Peyer's patch (tissue), 4 donors: ENCODE measurements at regions not wholly inside any gene's neighbourhood (a gene's known extent, or its start where the extent isn't known, plus 50 kb on each side); places are given as distances from the start of the nearest gene placed in this dataset.

Experiments used
- DNase-seq, 3 donors: peaks; one replicate each; pipeline ENCODE4 v3.0.0-alpha.2; 2017 to 2019
- H3K27ac ChIP-seq, 4 donors: fragments of 200-600 bp; sonication (generic); one replicate each; pipeline ENCODE4 v1.5.1; 2016 to 2019
- H3K27me3 ChIP-seq, 2 donors: fragments of 200-600 bp; sonication (generic); one replicate each; pipeline ENCODE4 v1.5.1; 2019
- H3K36me3 ChIP-seq, 3 donors: fragments of 200-600 bp; sonication (generic); one replicate each; pipeline ENCODE4 v1.5.1; 2016 to 2019
- H3K4me1 ChIP-seq, 4 donors: fragments of 200-600 bp; sonication (generic); one replicate each; pipeline ENCODE4 v1.5.1; 2016 to 2019
- H3K4me3 ChIP-seq, 4 donors: fragments of 200-600 bp; sonication (generic); 1 replicate in 3 of 4; 2 replicates in 1 of 4; pipeline ENCODE4 v1.5.1; 2016 to 2019; ENCODE audit warnings: mild to moderate bottlenecking in 1 of 4
- H3K9me3 ChIP-seq, 4 donors: fragments of 200-600 bp; sonication (generic); one replicate each; pipeline ENCODE4 v1.5.1; 2016 to 2019; ENCODE audit warnings: mild to moderate bottlenecking in 1 of 4
- CTCF ChIP-seq, 6 experiments: fragments of 450-650 bp in 4 of 6; fragments of 200-600 bp in 2 of 6; sonication (generic) in 1 of 6; IDR thresholded peaks; one replicate each; pipeline ENCODE4 v1.5.1; 2017 to 2019; ENCODE audit warnings: antibody characterized with exemption in 6 of 6, mild to moderate bottlenecking in 3 of 6, moderate library complexity in 1 of 6
- POLR2A ChIP-seq, 2 donors: fragments of 450-650 bp; IDR thresholded peaks; one replicate each; pipeline ENCODE4 v1.5.1; 2017; ENCODE audit warnings: antibody characterized with exemption in 2 of 2, mild to moderate bottlenecking in 2 of 2, moderate library complexity in 2 of 2

- Histone ChIP-seq H3K4me1 (no peaks in the 10 kb centered on the region), H3K9me3 (no peaks in the 10 kb centered on the region), H3K36me3 (no peaks in the 10 kb centered on the region), H3K4me3 (no peak overlapping the region), H3K27me3 (no peaks in the 10 kb centered on the region), H3K27ac (no peak overlapping the region)
- TF ChIP-seq POLR2A (IDR thresholded peaks at IDR 0.05): no peak
- TF ChIP-seq CTCF (IDR thresholded peaks at IDR 0.05): no peak
- no peak for DNase-seq
Observed at GRCh38 chr2:22604136-22604535, 780.8 kb upstream of the KLHL29 start.

GRCh38 chr2:22616031-22616430 is 768.9 kb upstream of the KLHL29 start:
- Histone ChIP-seq H3K4me3 (no peak overlapping the region), H3K27me3 (no peaks in the 10 kb centered on the region), H3K36me3 (no peaks in the 10 kb centered on the region), H3K9me3 (no peaks in the 10 kb centered on the region), H3K27ac (no peak overlapping the region), H3K4me1 (no peaks in the 10 kb centered on the region)
- TF ChIP-seq POLR2A (IDR thresholded peaks at IDR 0.05): no peak
- no peak for TF ChIP-seq CTCF (IDR thresholded peaks at IDR 0.05)
- DNase-seq: no peak

- H3K36me3 ChIP-seq: no peaks in the 10 kb centered on the region
- H3K9me3 ChIP-seq: no peaks in the 10 kb centered on the region
- no peak overlapping the region for H3K27ac ChIP-seq
- TF ChIP-seq CTCF (IDR thresholded peaks at IDR 0.05) (no peak), POLR2A (IDR thresholded peaks at IDR 0.05) (no peak)
- DNase-seq: no peak
- no peaks in the 10 kb centered on the region for H3K27me3 ChIP-seq
- no peaks in the 10 kb centered on the region for H3K4me1 ChIP-seq
- no peak overlapping the region for H3K4me3 ChIP-seq
Observed at GRCh38 chr2:22623620-22624019, 761.4 kb upstream of the KLHL29 start.

- DNase-seq: no peak
- Histone ChIP-seq H3K9me3 (no peaks in the 10 kb centered on the region), H3K27ac (no peak overlapping the region), H3K4me3 (no peak overlapping the region), H3K4me1 (no peaks in the 10 kb centered on the region), H3K27me3 (no peaks in the 10 kb centered on the region), H3K36me3 (no peaks in the 10 kb centered on the region)
- TF ChIP-seq POLR2A (IDR thresholded peaks at IDR 0.05) (no peak), CTCF (IDR thresholded peaks at IDR 0.05) (no peak)
Observed at GRCh38 chr2:22626621-22627020, 758.4 kb upstream of the KLHL29 start.

- Histone ChIP-seq H3K27me3 (no peaks in the 10 kb centered on the region), H3K4me1 (no peaks in the 10 kb centered on the region), H3K27ac (no peak overlapping the region), H3K9me3 (peaks cover 0 to 3% (median 0%) of the 10 kb centered on the region in 4 donors), H3K4me3 (no peak overlapping the region), H3K36me3 (no peaks in the 10 kb centered on the region)
- DNase-seq: no peak
- no peak for TF ChIP-seq POLR2A (IDR thresholded peaks at IDR 0.05)
- no peak for TF ChIP-seq CTCF (IDR thresholded peaks at IDR 0.05)
Observed at GRCh38 chr2:22628221-22628620, 756.8 kb upstream of the KLHL29 start.

- H3K27me3 ChIP-seq: no peaks in the 10 kb centered on the region
- peaks cover 0 to 3% (median 0%) of the 10 kb centered on the region in 4 donors for H3K9me3 ChIP-seq
- no peak for TF ChIP-seq CTCF (IDR thresholded peaks at IDR 0.05)
- TF ChIP-seq POLR2A (IDR thresholded peaks at IDR 0.05): no peak
- no peak for DNase-seq
- no peaks in the 10 kb centered on the region for H3K4me1 ChIP-seq
- no peak overlapping the region for H3K27ac ChIP-seq
- no peak overlapping the region for H3K4me3 ChIP-seq
- H3K36me3 ChIP-seq: no peaks in the 10 kb centered on the region
Observed at GRCh38 chr2:22628906-22629305, 756.1 kb upstream of the KLHL29 start.
